ENCODE measurements at regions not wholly inside any gene's neighbourhood (a gene's known extent, or its start where the extent isn't known, plus 50 kb on each side); places are given as distances from the start of the nearest gene placed in this dataset.

- TF ChIP-seq, protein P1, sequence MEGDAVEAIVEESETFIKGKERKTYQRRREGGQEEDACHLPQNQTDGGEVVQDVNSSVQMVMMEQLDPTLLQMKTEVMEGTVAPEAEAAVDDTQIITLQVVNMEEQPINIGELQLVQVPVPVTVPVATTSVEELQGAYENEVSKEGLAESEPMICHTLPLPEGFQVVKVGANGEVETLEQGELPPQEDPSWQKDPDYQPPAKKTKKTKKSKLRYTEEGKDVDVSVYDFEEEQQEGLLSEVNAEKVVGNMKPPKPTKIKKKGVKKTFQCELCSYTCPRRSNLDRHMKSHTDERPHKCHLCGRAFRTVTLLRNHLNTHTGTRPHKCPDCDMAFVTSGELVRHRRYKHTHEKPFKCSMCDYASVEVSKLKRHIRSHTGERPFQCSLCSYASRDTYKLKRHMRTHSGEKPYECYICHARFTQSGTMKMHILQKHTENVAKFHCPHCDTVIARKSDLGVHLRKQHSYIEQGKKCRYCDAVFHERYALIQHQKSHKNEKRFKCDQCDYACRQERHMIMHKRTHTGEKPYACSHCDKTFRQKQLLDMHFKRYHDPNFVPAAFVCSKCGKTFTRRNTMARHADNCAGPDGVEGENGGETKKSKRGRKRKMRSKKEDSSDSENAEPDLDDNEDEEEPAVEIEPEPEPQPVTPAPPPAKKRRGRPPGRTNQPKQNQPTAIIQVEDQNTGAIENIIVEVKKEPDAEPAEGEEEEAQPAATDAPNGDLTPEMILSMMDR (IDR thresholded peaks at IDR 0.05; ENCODE audit: low read depth, low read length) = no peak
- TF ChIP-seq EZH2phosphoT487 (IDR thresholded peaks at IDR 0.05; ENCODE audit: low read depth) = no peak
Observed at GRCh38 chr6:1001655-1002349, 308.9 kb upstream of the EXOC2 start.
